ENCODE measurements at regions not wholly inside any gene's neighbourhood (a gene's known extent, or its start where the extent isn't known, plus 50 kb on each side); places are given as distances from the start of the nearest gene placed in this dataset.

DNA sequence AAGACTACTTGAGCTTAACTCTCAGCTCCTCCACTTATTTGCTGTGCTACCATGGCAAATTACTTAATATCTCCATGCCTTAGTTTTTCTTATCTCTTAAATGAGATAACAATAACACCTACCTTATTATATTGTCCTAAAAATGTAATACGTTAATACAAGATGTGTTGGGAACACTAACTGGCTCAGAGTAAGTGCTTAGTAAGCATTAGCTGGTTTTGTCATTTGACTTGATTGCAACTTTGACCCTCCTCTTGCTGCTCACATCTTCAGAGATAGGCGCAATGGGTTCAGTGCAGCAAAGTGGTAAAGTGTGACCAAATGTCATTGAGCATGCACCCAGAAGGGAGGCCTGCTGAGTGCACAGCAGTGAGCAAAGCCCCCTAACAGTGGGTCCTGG, 294.5 kb upstream of the CLNK start:
- Mint-ChIP-seq H3K4me3 (no peak overlapping the region), H3K36me3 (ENCODE audit: insufficient read depth) (no peaks in the 10 kb centered on the region), H3K9me3 (peaks cover 5% of the 10 kb centered on the region), H3K27ac (ENCODE audit: low read depth) (no peak overlapping the region), H3K4me1 (no peaks in the 10 kb centered on the region), H3K27me3 (no peaks in the 10 kb centered on the region)
- ATAC-seq (replicated peaks; ENCODE audit: extremely low read depth, poor library complexity, severe bottlenecking) (no peak), DNase-seq (ENCODE audit: low spot score in 2 of 2) (no peak)

DNA sequence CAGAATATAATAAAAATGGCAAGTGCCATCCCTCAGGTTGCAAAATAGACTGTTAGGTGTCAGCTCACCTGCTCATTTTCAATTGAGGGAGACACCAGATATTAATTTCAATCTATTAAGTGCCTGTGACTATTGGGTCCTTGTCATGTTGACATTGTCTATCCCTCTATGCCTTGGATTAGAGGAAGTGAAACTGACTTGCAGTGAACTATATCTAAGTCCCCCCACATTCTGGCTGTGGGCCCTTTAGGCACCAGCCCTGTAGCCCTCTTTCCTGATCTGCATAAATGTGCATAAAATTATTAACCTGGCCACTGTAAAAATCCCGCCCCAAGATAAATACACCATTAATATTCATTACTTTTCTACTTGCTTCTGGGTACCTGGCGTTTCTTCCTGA, 293.0 kb upstream of the CLNK start:
- peaks cover 5% of the 10 kb centered on the region for H3K9me3 Mint-ChIP-seq
- no peak for DNase-seq (ENCODE audit: low spot score in 2 of 2)
- H3K27ac Mint-ChIP-seq (ENCODE audit: low read depth): no peak overlapping the region
- H3K4me3 Mint-ChIP-seq: no peak overlapping the region
- no peaks in the 10 kb centered on the region for H3K36me3 Mint-ChIP-seq (ENCODE audit: insufficient read depth)
- H3K4me1 Mint-ChIP-seq: no peaks in the 10 kb centered on the region
- H3K27me3 Mint-ChIP-seq: peaks cover 9% of the 10 kb centered on the region
- no peak for ATAC-seq (replicated peaks; ENCODE audit: extremely low read depth, poor library complexity, severe bottlenecking)

DNA sequence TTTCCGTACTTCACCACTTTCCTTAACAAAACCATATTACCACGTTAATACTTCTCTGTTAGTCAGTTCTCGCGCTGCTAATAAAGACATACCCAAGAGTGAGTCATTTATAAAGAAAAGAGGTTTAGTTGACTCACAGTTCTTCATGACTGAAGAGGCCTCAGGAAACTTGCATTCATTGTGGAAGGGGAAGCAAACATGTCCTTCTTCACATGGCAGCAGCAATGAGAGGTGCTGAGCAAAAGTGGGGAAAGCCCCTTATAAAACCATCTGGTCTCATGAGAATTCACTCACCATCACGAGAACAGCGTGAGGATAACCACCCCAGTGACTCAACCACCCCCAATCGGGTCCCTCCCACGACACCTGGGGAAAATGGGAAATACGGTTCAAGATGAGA, 289.8 kb upstream of the CLNK start:
- H3K36me3 Mint-ChIP-seq (ENCODE audit: insufficient read depth): no peaks in the 10 kb centered on the region
- DNase-seq (ENCODE audit: low spot score in 2 of 2) (no peak), ATAC-seq (replicated peaks; ENCODE audit: extremely low read depth, poor library complexity, severe bottlenecking) (no peak)
- H3K27ac Mint-ChIP-seq (ENCODE audit: low read depth): no peak overlapping the region
- peaks cover 9% of the 10 kb centered on the region for H3K27me3 Mint-ChIP-seq
- H3K4me3 Mint-ChIP-seq: no peak overlapping the region
- no peaks in the 10 kb centered on the region for H3K4me1 Mint-ChIP-seq
- peaks cover 5% of the 10 kb centered on the region for H3K9me3 Mint-ChIP-seq

DNA sequence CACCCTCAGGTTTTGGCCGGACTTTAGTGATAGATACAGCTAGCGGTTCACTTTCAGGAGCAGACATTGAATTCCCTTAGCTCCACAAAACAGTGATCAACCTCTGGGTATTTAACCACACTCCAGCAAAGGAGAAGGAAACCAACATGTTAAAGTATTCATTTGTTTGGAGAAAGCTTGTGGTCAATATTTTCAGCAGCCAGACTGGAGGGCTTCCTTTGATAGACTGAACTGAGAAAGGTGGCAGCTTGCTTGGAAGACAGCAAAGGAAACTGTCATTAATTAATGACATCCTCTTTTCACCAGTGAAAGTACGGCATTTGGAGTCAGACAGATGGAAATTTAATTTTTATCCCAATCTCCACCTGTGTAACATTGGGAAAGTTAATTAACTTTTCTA, 289.1 kb upstream of the CLNK start:
- no peak overlapping the region for H3K27ac Mint-ChIP-seq (ENCODE audit: low read depth)
- H3K4me3 Mint-ChIP-seq: no peak overlapping the region
- no peaks in the 10 kb centered on the region for H3K4me1 Mint-ChIP-seq
- peaks cover 9% of the 10 kb centered on the region for H3K27me3 Mint-ChIP-seq
- DNase-seq (ENCODE audit: low spot score in 2 of 2): no peak
- ATAC-seq (replicated peaks; ENCODE audit: extremely low read depth, poor library complexity, severe bottlenecking): no peak
- H3K36me3 Mint-ChIP-seq (ENCODE audit: insufficient read depth): no peaks in the 10 kb centered on the region
- peaks cover 5% of the 10 kb centered on the region for H3K9me3 Mint-ChIP-seq

DNA sequence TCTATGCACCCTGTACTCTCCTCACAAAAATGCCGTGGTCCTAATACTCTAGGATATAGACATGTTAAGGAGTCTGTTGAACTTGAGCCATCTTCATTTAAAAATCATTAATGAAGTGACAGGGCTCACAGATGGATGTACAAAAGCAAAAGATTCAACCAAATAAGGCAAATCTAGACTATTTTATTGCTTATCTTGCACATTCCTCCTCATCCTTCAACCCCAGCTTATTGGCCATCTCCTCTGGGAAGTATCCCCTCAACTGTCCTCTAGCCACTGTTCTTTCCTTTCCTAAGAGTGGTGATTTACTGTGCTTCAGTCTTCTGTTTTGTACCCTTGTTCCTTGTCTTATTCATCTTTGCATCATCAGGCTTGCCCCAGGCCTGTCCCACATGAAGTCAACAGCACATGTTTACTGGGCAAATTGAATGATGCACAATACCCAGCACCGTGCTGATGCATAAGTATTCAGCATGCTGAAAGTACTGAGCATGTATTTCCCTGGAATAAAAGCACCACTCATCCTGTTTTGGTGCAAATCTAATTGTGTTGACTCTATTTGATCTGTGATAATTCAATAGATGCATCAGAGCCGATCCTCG, 287.3 kb upstream of the CLNK start:
- Mint-ChIP-seq H3K9me3 (peaks cover 5% of the 10 kb centered on the region), H3K4me1 (no peaks in the 10 kb centered on the region), H3K27me3 (peaks cover 9% of the 10 kb centered on the region), H3K27ac (ENCODE audit: low read depth) (no peak overlapping the region), H3K36me3 (ENCODE audit: insufficient read depth) (no peaks in the 10 kb centered on the region), H3K4me3 (no peak overlapping the region)
- DNase-seq (ENCODE audit: low spot score in 2 of 2) (no peak), ATAC-seq (replicated peaks; ENCODE audit: extremely low read depth, poor library complexity, severe bottlenecking) (no peak)

DNA sequence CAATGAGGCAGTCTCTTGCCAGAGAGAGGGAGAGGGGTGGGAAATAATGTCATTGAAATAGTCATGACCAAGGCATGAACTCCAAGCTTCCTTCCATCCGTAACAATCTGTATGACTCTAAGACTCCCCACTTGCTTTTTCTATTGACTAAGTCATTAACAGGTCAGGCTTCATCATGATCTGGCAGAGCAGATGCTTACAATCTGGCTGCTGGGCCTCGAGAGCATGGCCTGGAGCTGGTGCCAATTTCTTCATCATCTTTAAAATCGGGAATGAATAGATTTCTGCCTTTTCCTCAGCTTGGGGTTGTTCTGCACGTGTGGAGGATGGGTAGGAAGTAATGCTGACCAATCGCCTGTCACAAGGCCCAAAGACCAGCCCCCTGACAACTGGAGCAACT, 280.6 kb upstream of the CLNK start:
- Mint-ChIP-seq H3K27me3 (no peaks in the 10 kb centered on the region), H3K36me3 (ENCODE audit: insufficient read depth) (no peaks in the 10 kb centered on the region), H3K9me3 (no peaks in the 10 kb centered on the region), H3K4me3 (no peak overlapping the region), H3K4me1 (no peaks in the 10 kb centered on the region), H3K27ac (ENCODE audit: low read depth) (no peak overlapping the region)
- no peak for DNase-seq (ENCODE audit: low spot score in 2 of 2)
- no peak for ATAC-seq (replicated peaks; ENCODE audit: extremely low read depth, poor library complexity, severe bottlenecking)

DNA sequence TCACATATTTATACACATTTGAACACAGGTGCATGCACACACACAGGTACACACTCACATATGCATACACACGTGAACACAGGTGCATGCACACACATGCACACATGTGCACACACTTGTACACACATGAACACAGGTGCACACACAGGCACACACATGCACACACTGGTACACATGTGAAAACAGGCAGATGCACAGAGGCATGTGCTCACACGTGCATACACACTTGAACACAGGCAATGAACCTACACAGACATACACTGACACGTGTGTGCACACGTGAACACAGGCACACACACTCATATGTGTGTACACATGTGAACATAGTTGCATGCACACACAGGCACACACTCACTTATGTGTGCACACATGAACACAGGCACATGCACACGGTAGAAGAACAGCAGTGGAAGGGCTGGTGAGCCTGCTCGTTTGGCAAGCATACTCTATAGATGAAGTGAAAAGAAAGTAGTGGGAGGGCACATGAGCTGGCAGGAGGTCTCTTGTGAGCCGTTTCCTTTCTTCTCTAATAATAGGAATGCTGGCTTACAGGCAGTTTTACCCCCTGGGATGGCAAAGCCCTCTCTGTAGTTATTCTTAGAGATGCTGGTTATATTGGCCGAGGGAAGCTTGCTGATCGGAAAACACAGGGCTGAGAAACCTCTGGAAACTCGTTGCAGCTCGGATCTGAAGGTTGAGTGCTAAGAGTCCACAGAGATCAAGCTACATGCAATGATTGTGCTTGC, 279.6 kb upstream of the CLNK start:
- Mint-ChIP-seq H3K27me3 (no peaks in the 10 kb centered on the region), H3K9me3 (no peaks in the 10 kb centered on the region), H3K36me3 (ENCODE audit: insufficient read depth) (no peaks in the 10 kb centered on the region), H3K27ac (ENCODE audit: low read depth) (no peak overlapping the region), H3K4me1 (no peaks in the 10 kb centered on the region), H3K4me3 (no peak overlapping the region)
- ATAC-seq (replicated peaks; ENCODE audit: extremely low read depth, poor library complexity, severe bottlenecking) (no peak), DNase-seq (ENCODE audit: low spot score in 2 of 2) (no peak)

DNA sequence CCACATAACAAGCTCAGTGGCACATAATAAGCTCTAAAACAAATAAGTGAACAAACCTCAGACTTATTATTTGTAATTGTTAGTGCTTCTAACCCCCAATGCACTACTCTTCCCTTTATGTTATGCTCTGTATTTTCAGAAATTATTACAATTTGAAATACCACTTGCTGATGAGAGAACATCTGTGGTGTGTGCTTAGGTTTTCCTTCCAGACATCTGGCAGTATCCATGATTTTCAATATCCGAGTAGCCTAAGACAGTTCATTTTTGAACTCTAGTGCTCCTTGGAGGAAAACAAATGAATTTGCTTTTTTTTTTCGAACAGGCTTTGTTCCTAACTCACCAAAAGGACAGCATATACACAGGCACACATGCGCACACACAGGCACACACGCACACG, 278.7 kb upstream of the CLNK start:
- no peaks in the 10 kb centered on the region for H3K4me1 Mint-ChIP-seq
- H3K27ac Mint-ChIP-seq (ENCODE audit: low read depth): no peak overlapping the region
- no peaks in the 10 kb centered on the region for H3K27me3 Mint-ChIP-seq
- DNase-seq (ENCODE audit: low spot score in 2 of 2): no peak
- no peak overlapping the region for H3K4me3 Mint-ChIP-seq
- H3K36me3 Mint-ChIP-seq (ENCODE audit: insufficient read depth): no peaks in the 10 kb centered on the region
- no peaks in the 10 kb centered on the region for H3K9me3 Mint-ChIP-seq
- no peak for ATAC-seq (replicated peaks; ENCODE audit: extremely low read depth, poor library complexity, severe bottlenecking)

DNA sequence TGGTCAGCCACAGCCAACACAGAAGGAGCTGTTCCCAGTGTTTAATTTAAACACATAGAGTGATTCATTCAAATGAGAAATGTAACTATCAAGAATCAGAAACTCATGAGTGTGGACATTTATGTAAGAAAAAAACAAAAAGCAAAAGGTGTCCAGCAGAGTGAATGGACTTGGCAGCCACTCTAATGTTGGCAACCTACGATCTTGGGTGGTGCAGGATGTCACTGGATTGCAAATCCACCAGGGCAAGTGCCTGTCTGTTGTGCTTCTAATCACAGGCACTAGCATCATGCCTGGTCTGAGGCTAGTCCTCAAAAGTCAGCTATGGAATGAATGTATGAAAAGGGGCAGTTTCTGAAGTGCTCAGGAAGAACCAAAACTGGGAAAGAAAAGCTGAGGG, 277.7 kb upstream of the CLNK start:
- H3K27ac Mint-ChIP-seq (ENCODE audit: low read depth): no peak overlapping the region
- no peaks in the 10 kb centered on the region for H3K36me3 Mint-ChIP-seq (ENCODE audit: insufficient read depth)
- H3K9me3 Mint-ChIP-seq: no peaks in the 10 kb centered on the region
- no peaks in the 10 kb centered on the region for H3K4me1 Mint-ChIP-seq
- no peak overlapping the region for H3K4me3 Mint-ChIP-seq
- ATAC-seq (replicated peaks; ENCODE audit: extremely low read depth, poor library complexity, severe bottlenecking) (no peak), DNase-seq (ENCODE audit: low spot score in 2 of 2) (no peak)
- no peaks in the 10 kb centered on the region for H3K27me3 Mint-ChIP-seq

DNA sequence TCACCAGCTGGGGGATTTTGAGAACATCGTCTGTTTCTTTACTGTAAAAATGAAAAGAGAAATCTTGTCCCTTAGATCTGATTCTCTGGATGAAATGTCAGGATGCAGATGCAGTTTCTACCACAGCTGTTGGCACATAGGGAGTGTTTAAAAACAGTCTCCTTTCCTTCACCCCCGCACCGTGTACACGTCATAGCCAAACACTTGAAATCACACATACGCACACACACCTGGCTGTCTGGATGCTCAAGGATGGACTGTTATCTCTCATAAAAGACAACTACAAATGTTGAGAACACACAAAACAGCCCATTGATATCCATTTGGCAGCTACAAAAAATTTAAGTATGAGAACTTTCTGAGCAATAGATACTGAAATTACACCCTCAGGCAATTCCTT, 275.8 kb upstream of the CLNK start:
- Mint-ChIP-seq H3K36me3 (ENCODE audit: insufficient read depth) (no peaks in the 10 kb centered on the region), H3K4me1 (no peaks in the 10 kb centered on the region), H3K27me3 (no peaks in the 10 kb centered on the region), H3K9me3 (no peaks in the 10 kb centered on the region), H3K27ac (ENCODE audit: low read depth) (no peak overlapping the region), H3K4me3 (no peak overlapping the region)
- no peak for ATAC-seq (replicated peaks; ENCODE audit: extremely low read depth, poor library complexity, severe bottlenecking)
- DNase-seq (ENCODE audit: low spot score in 2 of 2): no peak

DNA sequence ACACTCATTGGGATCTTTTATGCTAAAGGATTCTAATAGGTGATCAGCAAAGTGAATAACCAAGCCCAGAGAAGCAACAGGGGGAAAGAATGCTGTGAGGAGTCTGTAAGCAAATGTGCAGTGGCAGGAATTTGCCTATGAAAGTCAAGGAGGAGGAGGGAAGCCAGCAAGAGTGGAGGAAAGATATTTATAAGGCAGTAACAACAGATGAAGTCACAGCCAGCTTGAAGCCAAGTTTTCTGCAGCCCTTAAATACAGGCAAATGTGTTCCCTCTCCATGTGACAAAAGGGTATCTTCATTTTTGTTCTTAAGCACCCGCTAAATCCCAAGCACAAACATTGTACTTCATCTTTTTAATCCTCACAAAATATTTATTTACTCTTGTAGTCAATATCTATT, 275.0 kb upstream of the CLNK start:
- H3K27me3 Mint-ChIP-seq: no peaks in the 10 kb centered on the region
- H3K4me3 Mint-ChIP-seq: no peak overlapping the region
- H3K36me3 Mint-ChIP-seq (ENCODE audit: insufficient read depth): no peaks in the 10 kb centered on the region
- no peak for DNase-seq (ENCODE audit: low spot score in 2 of 2)
- ATAC-seq (replicated peaks; ENCODE audit: extremely low read depth, poor library complexity, severe bottlenecking): no peak
- H3K9me3 Mint-ChIP-seq: no peaks in the 10 kb centered on the region
- no peak overlapping the region for H3K27ac Mint-ChIP-seq (ENCODE audit: low read depth)
- H3K4me1 Mint-ChIP-seq: no peaks in the 10 kb centered on the region

DNA sequence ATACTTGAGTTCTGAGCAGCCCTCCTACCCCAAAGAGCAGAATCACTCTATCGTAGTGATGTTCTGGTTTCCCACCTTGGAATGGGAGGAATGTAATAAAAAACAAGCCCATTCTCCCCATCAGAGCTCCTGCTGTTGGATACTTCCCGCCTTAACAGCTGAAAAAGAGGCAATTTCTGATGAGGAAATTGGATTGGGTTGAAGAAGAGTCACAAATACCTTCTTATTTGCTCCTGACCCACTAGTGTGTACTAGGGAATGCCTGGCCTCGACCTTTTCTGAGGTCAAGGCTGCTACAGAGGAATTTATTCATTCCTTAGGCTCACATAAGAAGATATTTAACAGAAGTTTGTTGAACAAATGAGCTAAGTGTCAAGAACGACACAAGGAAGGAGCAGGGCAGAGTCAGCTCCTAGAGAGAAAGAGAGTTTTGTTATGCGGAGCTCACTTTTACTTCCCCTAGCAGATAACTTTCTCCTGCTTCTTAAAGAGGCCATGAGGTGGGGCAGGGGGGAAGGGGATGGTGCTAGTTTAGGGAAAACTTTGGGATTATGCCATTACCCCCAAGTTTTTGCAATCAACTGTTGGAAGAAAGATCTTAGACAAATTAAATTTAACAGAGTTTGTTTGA, 273.8 kb upstream of the CLNK start:
- no peaks in the 10 kb centered on the region for H3K36me3 Mint-ChIP-seq (ENCODE audit: insufficient read depth)
- H3K4me3 Mint-ChIP-seq: no peak overlapping the region
- no peak for DNase-seq (ENCODE audit: low spot score in 2 of 2)
- H3K27ac Mint-ChIP-seq (ENCODE audit: low read depth): no peak overlapping the region
- H3K27me3 Mint-ChIP-seq: no peaks in the 10 kb centered on the region
- H3K9me3 Mint-ChIP-seq: no peaks in the 10 kb centered on the region
- no peaks in the 10 kb centered on the region for H3K4me1 Mint-ChIP-seq
- no peak for ATAC-seq (replicated peaks; ENCODE audit: extremely low read depth, poor library complexity, severe bottlenecking)

DNA sequence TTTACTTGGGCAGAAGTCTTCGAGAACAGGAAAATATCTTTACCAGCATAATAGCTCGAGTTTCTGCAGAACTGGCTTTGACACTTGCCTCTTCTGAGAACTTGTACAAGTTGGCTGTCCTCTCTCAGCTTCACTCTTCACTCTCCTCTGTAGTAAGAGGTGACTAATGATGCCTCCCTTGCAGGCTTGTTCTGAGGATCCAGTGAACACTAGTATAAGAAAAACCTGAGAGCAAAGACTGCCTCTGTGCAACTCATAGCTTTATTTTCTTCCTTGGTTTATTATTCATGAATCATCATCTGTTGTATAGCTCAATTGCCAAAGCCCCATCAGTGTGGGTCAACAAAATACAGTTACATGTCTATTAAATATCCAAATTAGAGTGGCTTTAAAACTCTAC, 266.7 kb upstream of the CLNK start:
- Mint-ChIP-seq H3K27me3 (no peaks in the 10 kb centered on the region), H3K27ac (ENCODE audit: low read depth) (no peak overlapping the region), H3K4me1 (no peaks in the 10 kb centered on the region), H3K36me3 (ENCODE audit: insufficient read depth) (no peaks in the 10 kb centered on the region), H3K9me3 (peaks cover under 1% of the 10 kb centered on the region), H3K4me3 (no peak overlapping the region)
- DNase-seq (ENCODE audit: low spot score in 2 of 2) (no peak), ATAC-seq (replicated peaks; ENCODE audit: extremely low read depth, poor library complexity, severe bottlenecking) (no peak)

Data from central memory CD8-positive, alpha-beta T cell (primary cell).